Stomach (tissue), 8 donors: ENCODE measurements at regions not wholly inside any gene's neighbourhood (a gene's known extent, or its start where the extent isn't known, plus 50 kb on each side); places are given as distances from the start of the nearest gene placed in this dataset.

ENCODE experiments used
- DNase-seq, 2 donors: peaks; one replicate each; pipeline versions ENCODE4 v3.0.0 to v3.0.0-alpha.2; 2013 to 2019
- H3K27ac ChIP-seq, 5 donors: fragments of 200-600 bp in 4 of 5; sonication (generic) in 4 of 5; one replicate each; pipeline ENCODE4 v1.5.1; 2013 to 2019; ENCODE audit warnings: mild to moderate bottlenecking in 1 of 5, moderate library complexity in 1 of 5
- H3K27me3 ChIP-seq, 3 donors: fragments of 200-600 bp; sonication (generic); one replicate each; pipeline ENCODE4 v1.5.1; 2017 to 2019; ENCODE audit warnings: mixed run types in 1 of 3
- H3K36me3 ChIP-seq, 4 donors: fragments of 200-600 bp; sonication (generic); 1 replicate in 3 of 4; 2 replicates in 1 of 4; pipeline ENCODE4 v1.5.1; 2016 to 2019
- H3K4me1 ChIP-seq, 4 donors: fragments of 200-600 bp; sonication (generic); one replicate each; pipeline ENCODE4 v1.5.1; 2016 to 2019
- H3K4me3 ChIP-seq, 4 donors: fragments of 200-600 bp; sonication (generic) in 3 of 4; one replicate each; pipeline ENCODE4 v1.5.1; 2016 to 2019; ENCODE audit warnings: mild to moderate bottlenecking in 1 of 4
- H3K9me3 ChIP-seq, 4 donors: fragments of 200-600 bp; sonication (generic); one replicate each; pipeline ENCODE4 v1.5.1; 2016 to 2019
- CTCF ChIP-seq, 7 experiments: fragments of 450-650 bp in 4 of 7; fragments of 200-600 bp in 3 of 7; sonication (generic) in 3 of 7; IDR thresholded peaks; one replicate each; pipeline ENCODE4 v1.5.1; 2016 to 2019; ENCODE audit warnings: antibody characterized with exemption in 7 of 7, control low read depth in 2 of 7, mild to moderate bottlenecking in 1 of 7
- EP300 ChIP-seq: sonication (generic); formaldehyde crosslinking; IDR thresholded peaks from one replicate; pipeline ENCODE4 v1.6.1; 2017; ENCODE audit warnings: antibody characterized with exemption
- POLR2A ChIP-seq, 4 donors: fragments of 450-650 bp; IDR thresholded peaks; one replicate each; pipeline ENCODE4 v1.6.1; 2016; ENCODE audit warnings: antibody characterized with exemption in 4 of 4, control low read depth in 2 of 4, mild to moderate bottlenecking in 1 of 4, moderate library complexity in 1 of 4
- POLR2AphosphoS5 ChIP-seq, 3 donors: sonication (generic); formaldehyde crosslinking; IDR thresholded peaks; one replicate each; pipeline ENCODE4 v1.6.1; 2016; ENCODE audit warnings: antibody characterized with exemption in 3 of 3
- WGBS, 5 donors: extraction: QIAGEN DNeasy Blood & Tissue Kit in 3 of 5; methylation state at CpG; one replicate each; pipeline versions ENCODE4 v1.1.5 to v1.1.7; 2013 to 2018; 5-methylcytosine and 5-hydroxymethylcytosine counted together
- intact Hi-C: fragments of 100-400 bp; cut with DNase I; formaldehyde crosslinking; loops from one replicate; pipeline ENCODE4 v1.15.1; 2023; ENCODE audit warnings: low total_unique reads
- donor health status: healthy with polysubstance abuse.
- donor health status: Bipolar disorder and iron deficiency.
- donor health status: healthy.

GRCh38 chrX:42515939-42516338 is 262.0 kb downstream of the PPP1R2C start:
- no peaks in the 10 kb centered on the region for H3K36me3 ChIP-seq
- intact Hi-C loops, result no loop called here
- no peaks in the 10 kb centered on the region for H3K4me1 ChIP-seq
- no peak for DNase-seq
- TF ChIP-seq CTCF (IDR thresholded peaks at IDR 0.05), result no peak
- TF ChIP-seq POLR2A (IDR thresholded peaks at IDR 0.05), result no peak
- TF ChIP-seq EP300, result no peak
- TF ChIP-seq POLR2AphosphoS5 (IDR thresholded peaks at IDR 0.05), result no peak
- peaks cover 0 to 13% (median 2%) of the 10 kb centered on the region in 4 donors for H3K9me3 ChIP-seq
- no peak overlapping the region for H3K4me3 ChIP-seq
- 65 to 82% (median 76%) methylated on average over 1 of the region's 1 CpG for WGBS, 5 donors
- H3K27ac ChIP-seq, result no peak overlapping the region
- no peaks in the 10 kb centered on the region for H3K27me3 ChIP-seq

- 47 to 86% (median 74%) methylated on average over 7 of the region's 7 CpGs for WGBS, 5 donors
- H3K27me3 ChIP-seq, result no peaks in the 10 kb centered on the region
- intact Hi-C loops, result no loop called here
These were observed 272.9 kb downstream of the PPP1R2C start for GRCh38 chrX:42505016-42505415.

GRCh38 chrX:42499620-42500019 is 278.3 kb downstream of the PPP1R2C start:
- intact Hi-C loops, result no loop called here
- Histone ChIP-seq H3K27ac (no peak overlapping the region), H3K27me3 (no peaks in the 10 kb centered on the region), H3K36me3 (no peaks in the 10 kb centered on the region), H3K4me3 (no peak overlapping the region), H3K9me3 (no peaks in the 10 kb centered on the region), H3K4me1 (no peaks in the 10 kb centered on the region)
- WGBS, 5 donors, result 73 to 97% (median 82%) methylated on average over 2 of the region's 2 CpGs
- TF ChIP-seq EP300 (no peak), CTCF (IDR thresholded peaks at IDR 0.05) (no peak), POLR2A (IDR thresholded peaks at IDR 0.05) (no peak)
- no peak for DNase-seq

More at GRCh38 chrX:42505016-42505415, 272.9 kb downstream of the PPP1R2C start:
- H3K9me3 ChIP-seq, result peaks cover 0 to 19% (median 2%) of the 10 kb centered on the region in 4 donors
- no peak for TF ChIP-seq POLR2A (IDR thresholded peaks at IDR 0.05)
- no peak for TF ChIP-seq CTCF (IDR thresholded peaks at IDR 0.05)
- TF ChIP-seq EP300, result no peak
- TF ChIP-seq POLR2AphosphoS5 (IDR thresholded peaks at IDR 0.05), result no peak
- no peaks in the 10 kb centered on the region for H3K36me3 ChIP-seq
- no peaks in the 10 kb centered on the region for H3K4me1 ChIP-seq
- H3K27ac ChIP-seq, result no peak overlapping the region
- no peak overlapping the region for H3K4me3 ChIP-seq
- DNase-seq, result no peak

DNA sequence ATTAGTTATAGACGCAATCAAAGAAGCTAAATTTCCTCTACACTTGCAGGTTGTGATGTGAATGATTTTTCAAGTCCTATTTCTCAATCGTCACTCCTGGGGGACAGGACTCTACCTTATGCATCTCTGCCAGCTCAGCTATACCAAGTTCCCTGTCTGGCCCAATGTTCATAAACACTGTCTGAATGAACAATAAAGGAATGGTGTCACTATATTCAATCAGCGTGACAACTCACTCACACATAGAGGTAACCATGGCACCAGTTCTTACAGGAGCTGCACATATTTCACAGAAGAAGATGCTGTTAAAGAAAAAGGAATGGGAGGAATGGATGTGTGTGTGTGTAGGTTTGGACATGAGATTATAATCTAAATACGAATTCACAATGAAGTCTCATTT is 280.6 kb downstream of the PPP1R2C start:
- H3K4me1 ChIP-seq, result no peaks in the 10 kb centered on the region
- DNase-seq, result no peak
- WGBS, 5 donors, result 73 to 94% (median 82%) methylated on average over 4 of the region's 4 CpGs
- no peak overlapping the region for H3K4me3 ChIP-seq
- H3K9me3 ChIP-seq, result no peaks in the 10 kb centered on the region
- intact Hi-C loops, result no loop called here
- no peak overlapping the region for H3K27ac ChIP-seq
- TF ChIP-seq POLR2A (IDR thresholded peaks at IDR 0.05) (no peak), CTCF (IDR thresholded peaks at IDR 0.05) (no peak), EP300 (no peak), POLR2AphosphoS5 (IDR thresholded peaks at IDR 0.05) (no peak)
- no peaks in the 10 kb centered on the region for H3K27me3 ChIP-seq
- H3K36me3 ChIP-seq, result no peaks in the 10 kb centered on the region
